Hematopoietic multipotent progenitor cell treated with erythropoietin and hydrocortisone succinate and interleukin-3 and kit ligand, for 4 days (in vitro differentiated cells): ENCODE measurements at regions not wholly inside any gene's neighbourhood (a gene's known extent, or its start where the extent isn't known, plus 50 kb on each side); places are given as distances from the start of the nearest gene placed in this dataset.
"Not testable (repeated sequence)": the region's sequence is repeated elsewhere in the genome, so short reads cannot be mapped to it uniquely, and the experiment has no call there.

Source experiments
- DNase-seq: peaks from one replicate; pipeline ENCODE4 v3.0.0-alpha.2; 2015

- DNase-seq: no peak
Observed at GRCh38 chr12:3371018-3371417, 120.0 kb upstream of the PRMT8 start.

- no peak for DNase-seq
Observed at GRCh38 chr12:3375326-3375725, 115.7 kb upstream of the PRMT8 start.

- no peak for DNase-seq
Observed at GRCh38 chr12:3376779-3377455, 114.1 kb upstream of the PRMT8 start.

GRCh38 chr12:3378655-3379054 lies 112.3 kb upstream of the PRMT8 start:
- no peak for DNase-seq

GRCh38 chr12:3379079-3379478 lies 111.9 kb upstream of the PRMT8 start:
- DNase-seq: peak; percentile 38

- no peak for DNase-seq
Observed at GRCh38 chr12:3380200-3381043, 110.6 kb upstream of the PRMT8 start.

GRCh38 chr12:3381059-3382047 lies 109.7 kb upstream of the PRMT8 start:
- DNase-seq: no peak

GRCh38 chr12:3389986-3390385 lies 101.0 kb upstream of the PRMT8 start:
- DNase-seq: no peak

- DNase-seq: not testable (repeated sequence)
Observed at GRCh38 chr12:3397596-3397995, 93.4 kb upstream of the PRMT8 start.

- DNase-seq: no peak
Observed at GRCh38 chr12:3398196-3398789, 92.7 kb upstream of the PRMT8 start.

GRCh38 chr12:3405821-3406220 lies 85.2 kb upstream of the PRMT8 start:
- no peak for DNase-seq

- DNase-seq: no peak
Observed at GRCh38 chr12:3407723-3408122, 83.3 kb upstream of the PRMT8 start.

- DNase-seq: no peak
Observed at GRCh38 chr12:3409662-3410061, 81.3 kb upstream of the PRMT8 start.

- no peak for DNase-seq
Observed at GRCh38 chr12:3416159-3416558, 74.8 kb upstream of the PRMT8 start.

- DNase-seq: peak; percentile 7
Observed at GRCh38 chr12:3416670-3417069, 74.3 kb upstream of the PRMT8 start.

- DNase-seq: no peak
Observed at GRCh38 chr12:3417113-3417512, 73.9 kb upstream of the PRMT8 start.

- no peak for DNase-seq
Observed at GRCh38 chr12:3417937-3418462, 73.0 kb upstream of the PRMT8 start.

- no peak for DNase-seq
Observed at GRCh38 chr12:3418609-3419390, 72.2 kb upstream of the PRMT8 start.

- DNase-seq: no peak
Observed at GRCh38 chr12:3419558-3419957, 71.4 kb upstream of the PRMT8 start.

- no peak for DNase-seq
Observed at GRCh38 chr12:3420693-3421092, 70.3 kb upstream of the PRMT8 start.

GRCh38 chr12:3421191-3421978 lies 69.6 kb upstream of the PRMT8 start:
- peak; percentile 7 for DNase-seq
